ENCODE measurements at regions not wholly inside any gene's neighbourhood (a gene's known extent, or its start where the extent isn't known, plus 50 kb on each side); places are given as distances from the start of the nearest gene placed in this dataset.

GRCh38 chr12:77225373-77225772 lies 160.0 kb upstream of the E2F7 start:
- TF ChIP-seq CTCF (IDR thresholded peaks at IDR 0.05) = no peak
- TF ChIP-seq POLR2A (IDR thresholded peaks at IDR 0.05) = no peak

Data from adrenal gland (tissue), 5 donors.